ENCODE measurements at regions not wholly inside any gene's neighbourhood (a gene's known extent, or its start where the extent isn't known, plus 50 kb on each side); places are given as distances from the start of the nearest gene placed in this dataset.

- ChIA-PET POLR2A (interaction anchor here (0.6 to 0.7 kb wide), 2 partner anchors 14 to 553 kb away, joined by 3 read pairs; no protein-coding TSS in a partner anchor), CTCF (interaction anchor here (1.6 kb wide), 1 partner anchor 10 kb away, joined by 3 read pairs; no protein-coding TSS in a partner anchor)
- TF ChIP-seq CTCF (IDR thresholded peaks at IDR 0.05; ENCODE audit: control extremely low read depth, extremely low read depth, low read depth, missing control alignments): no peak
- DNase-seq (ENCODE audit: extremely low spot score): peak; percentile 45
Observed at GRCh38 chr15:31511707-31512310, 185.2 kb downstream of the KLF13 start.

- CTCF ChIA-PET: interaction anchor here (0.9 to 2.0 kb wide), 4 partner anchors 9 to 24 kb away, joined by 3 to 7 read pairs (median 4); no protein-coding TSS in a partner anchor
- DNase-seq (ENCODE audit: extremely low spot score): no peak
- TF ChIP-seq CTCF (IDR thresholded peaks at IDR 0.05; ENCODE audit: control extremely low read depth, extremely low read depth, low read depth, missing control alignments): no peak
- POLR2A ChIA-PET: no interaction called here
Observed at GRCh38 chr15:31513178-31513577, 186.5 kb downstream of the KLF13 start.

- ChIA-PET POLR2A (no interaction called here), CTCF (no interaction called here)
- no peak for TF ChIP-seq CTCF (IDR thresholded peaks at IDR 0.05; ENCODE audit: control extremely low read depth, extremely low read depth, low read depth, missing control alignments)
- no peak for DNase-seq (ENCODE audit: extremely low spot score)
Observed at GRCh38 chr15:31516440-31516839, 189.8 kb downstream of the KLF13 start.

- POLR2A ChIA-PET: no interaction called here
- DNase-seq (ENCODE audit: extremely low spot score): no peak
- no peak for TF ChIP-seq CTCF (IDR thresholded peaks at IDR 0.05; ENCODE audit: control extremely low read depth, extremely low read depth, low read depth, missing control alignments)
- CTCF ChIA-PET: interaction anchor here (1.1 kb wide), 1 partner anchor 10 kb away, joined by 3 read pairs; no protein-coding TSS in a partner anchor
Observed at GRCh38 chr15:31516874-31517273, 190.2 kb downstream of the KLF13 start.

- CTCF ChIA-PET: interaction anchor here (1.1 to 1.6 kb wide), 2 partner anchors 9 to 29 kb away, joined by 3 to 4 read pairs; no protein-coding TSS in a partner anchor
- POLR2A ChIA-PET: no interaction called here
- no peak for DNase-seq (ENCODE audit: extremely low spot score)
- no peak for TF ChIP-seq CTCF (IDR thresholded peaks at IDR 0.05; ENCODE audit: control extremely low read depth, extremely low read depth, low read depth, missing control alignments)
Observed at GRCh38 chr15:31517711-31518110, 191.1 kb downstream of the KLF13 start.

- no peak for DNase-seq (ENCODE audit: extremely low spot score)
- CTCF ChIA-PET: interaction anchor here (0.6 to 1.2 kb wide), 3 partner anchors 10 to 34 kb away, joined by 3 to 4 read pairs (median 3); no protein-coding TSS in a partner anchor
- POLR2A ChIA-PET: no interaction called here
- TF ChIP-seq CTCF (IDR thresholded peaks at IDR 0.05; ENCODE audit: control extremely low read depth, extremely low read depth, low read depth, missing control alignments): no peak
Observed at GRCh38 chr15:31522028-31522427, 195.4 kb downstream of the KLF13 start.

All from GM10248 (cell line).